ENCODE measurements at regions not wholly inside any gene's neighbourhood (a gene's known extent, or its start where the extent isn't known, plus 50 kb on each side); places are given as distances from the start of the nearest gene placed in this dataset.

- DNase-seq, result no peak
Observed at GRCh38 chr6:1485678-1486077, 96.3 kb downstream of the FOXF2 start.

- DNase-seq, result no peak
Observed at GRCh38 chr6:1486387-1486786, 97.0 kb downstream of the FOXF2 start.

GRCh38 chr6:1487239-1487638 lies 97.9 kb downstream of the FOXF2 start:
- DNase-seq, result no peak

DNA sequence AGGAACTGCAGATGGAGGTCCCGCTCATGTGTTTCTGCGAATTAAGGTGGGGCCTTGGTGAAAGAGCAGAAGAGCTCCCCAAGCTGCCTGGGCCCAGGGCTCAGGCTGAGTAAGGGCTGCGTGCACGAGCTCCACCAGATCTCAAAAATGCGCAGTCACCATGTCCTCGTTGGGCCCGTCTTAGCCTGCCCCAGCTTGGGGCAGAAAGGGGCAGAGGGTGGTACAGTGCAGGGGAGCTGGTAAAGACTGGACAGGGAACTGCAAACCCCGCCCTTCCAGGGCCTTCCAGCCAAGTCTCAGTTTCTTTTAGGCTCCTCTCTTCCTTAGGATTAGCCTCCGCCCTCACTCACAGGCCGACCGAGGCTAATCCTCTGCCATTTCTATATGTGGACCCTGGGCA lies 101.6 kb downstream of the FOXF2 start:
- DNase-seq, result no peak

DNA sequence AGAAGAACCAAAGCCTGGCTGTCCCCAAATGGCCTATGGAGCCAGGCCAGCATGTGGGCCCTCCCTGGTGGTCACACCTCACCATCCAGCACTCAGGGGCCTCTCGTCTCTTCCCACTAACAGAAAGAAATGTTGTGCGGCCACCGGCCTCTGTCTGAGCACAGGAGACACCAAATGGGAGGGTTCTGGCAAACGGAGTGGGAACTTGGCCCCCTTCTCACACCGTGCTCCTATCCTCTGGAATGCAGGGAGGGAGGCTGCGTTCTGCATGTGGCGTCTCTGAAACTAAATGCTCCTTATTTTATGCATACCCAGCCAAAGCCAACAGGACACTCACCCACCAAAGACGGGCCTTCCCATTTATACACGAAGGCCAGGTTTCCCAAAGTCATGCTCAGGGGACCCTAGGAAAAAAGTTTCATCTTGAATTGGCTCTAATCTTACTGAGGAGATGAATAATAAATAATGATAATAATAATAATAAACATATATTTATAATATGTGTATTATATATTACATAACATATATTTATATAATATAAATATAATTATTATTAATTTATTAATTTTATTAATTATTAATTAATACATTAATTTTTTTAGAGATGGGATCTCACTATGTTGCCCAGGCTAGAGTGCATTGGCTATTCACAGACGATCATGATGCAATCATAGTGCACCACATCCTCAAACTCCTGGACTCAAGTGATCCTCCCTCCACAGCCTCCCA lies 102.4 kb downstream of the FOXF2 start:
- DNase-seq, result no peak

GRCh38 chr6:1494671-1495070 lies 105.3 kb downstream of the FOXF2 start:
- DNase-seq, result no peak

GRCh38 chr6:1495344-1495743 lies 106.0 kb downstream of the FOXF2 start:
- no peak for DNase-seq

- DNase-seq, result no peak
Observed at GRCh38 chr6:1496092-1496491, 106.7 kb downstream of the FOXF2 start.

DNA sequence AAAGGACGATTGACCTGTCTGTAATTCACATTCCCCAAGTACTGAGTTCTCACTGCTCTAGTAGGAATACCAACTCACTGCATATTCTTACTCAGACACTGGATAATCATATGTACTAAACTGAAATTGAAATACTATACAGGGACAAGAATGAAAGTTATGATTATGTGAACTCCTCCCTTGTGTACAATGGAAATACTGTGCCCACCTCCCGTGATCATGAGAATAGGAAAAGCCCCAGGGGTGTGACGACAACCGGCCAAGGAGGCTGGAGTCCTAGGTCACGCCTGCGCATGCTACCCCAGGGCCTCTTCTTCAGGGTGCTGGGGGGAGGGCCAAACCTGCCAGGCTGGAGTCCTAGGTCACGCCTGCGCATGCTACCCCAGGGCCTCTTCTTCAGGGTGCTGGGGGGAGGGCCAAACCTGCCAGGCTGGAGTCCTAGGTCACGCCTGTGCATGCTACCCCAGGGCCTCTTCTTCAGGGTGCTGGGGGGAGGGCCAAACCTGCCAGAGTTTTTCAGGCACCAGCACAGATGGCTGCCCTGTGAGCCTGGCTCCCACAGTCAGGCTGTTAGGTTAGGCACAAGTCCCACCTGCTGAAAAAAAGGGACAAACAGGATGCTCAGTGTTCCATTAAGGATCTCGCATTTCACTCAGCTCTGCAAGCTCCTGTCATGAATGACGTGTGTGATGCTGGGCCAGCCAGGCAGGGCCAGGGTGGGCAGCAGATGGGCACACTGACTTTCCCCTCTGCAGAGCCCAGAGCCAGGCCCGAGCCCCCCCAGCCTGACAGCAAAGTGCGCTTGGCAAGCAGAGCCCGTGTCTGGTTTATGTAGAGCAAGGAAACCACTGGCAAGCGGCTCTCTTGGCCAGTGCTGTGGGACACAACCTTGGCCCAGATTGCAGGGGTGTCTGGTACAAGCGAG lies 107.7 kb downstream of the FOXF2 start:
- no peak for DNase-seq

DNA sequence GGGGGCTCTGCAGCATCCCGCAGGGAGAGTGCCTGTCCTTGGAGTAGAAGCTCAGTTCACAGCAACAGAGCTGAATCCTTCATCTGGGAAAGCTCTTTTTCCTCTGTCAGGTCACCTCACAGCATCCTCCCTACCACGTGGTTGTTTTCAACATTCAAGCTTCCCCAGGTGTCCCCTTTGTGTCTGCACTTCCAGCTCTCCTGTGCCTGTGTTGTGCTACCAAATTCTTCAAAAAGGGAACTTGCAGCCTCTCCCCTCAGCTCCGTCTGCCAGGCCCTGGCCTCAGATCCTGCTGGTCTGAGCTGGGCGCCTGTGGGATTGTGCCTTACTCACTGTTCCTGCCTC lies 108.4 kb downstream of the FOXF2 start:
- DNase-seq, result no peak

GRCh38 chr6:1498491-1499113 lies 109.2 kb downstream of the FOXF2 start:
- no peak for DNase-seq

- no peak for DNase-seq
Observed at GRCh38 chr6:1499777-1500176, 109.9 kb upstream of the FOXC1 start.

DNA sequence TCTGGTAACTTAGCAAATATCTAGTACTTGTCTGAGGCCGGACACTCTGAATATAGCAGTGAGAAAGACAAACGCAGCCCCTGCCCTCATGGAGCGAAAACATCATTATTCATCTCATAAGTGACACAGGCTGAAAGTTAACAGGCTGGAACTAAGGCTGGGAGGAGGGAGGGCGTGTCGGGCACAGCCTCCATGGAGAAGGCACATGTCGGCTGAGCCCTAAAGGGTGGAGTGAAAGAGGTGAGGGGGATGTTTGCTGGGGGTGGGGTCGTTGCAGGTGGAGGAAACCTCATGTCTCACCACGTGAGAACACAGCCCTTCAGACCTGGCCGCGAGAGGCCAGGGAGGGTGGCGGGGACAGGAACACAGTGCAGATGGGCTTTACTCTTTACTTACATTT lies 108.8 kb upstream of the FOXC1 start:
- DNase-seq, result no peak

DNA sequence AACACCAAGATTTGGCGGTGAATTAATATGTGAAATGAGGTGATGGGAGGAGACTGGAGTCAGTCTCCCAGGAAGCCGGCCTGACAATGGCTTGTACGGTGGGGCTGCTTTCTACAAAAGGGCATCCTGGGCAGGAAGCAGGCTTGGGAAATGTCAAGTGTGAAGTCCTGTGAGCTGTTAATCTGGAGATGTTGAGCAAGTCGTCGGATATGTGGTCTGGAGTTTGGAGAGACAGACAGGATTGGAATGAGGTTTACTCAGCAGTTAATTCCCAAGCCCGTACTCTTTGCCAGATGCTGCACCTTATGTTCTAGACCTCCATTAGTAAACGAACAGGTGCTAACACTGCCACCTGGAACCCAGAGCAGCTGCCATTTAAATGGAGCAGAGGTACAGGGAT lies 107.7 kb upstream of the FOXC1 start:
- DNase-seq, result no peak

DNA sequence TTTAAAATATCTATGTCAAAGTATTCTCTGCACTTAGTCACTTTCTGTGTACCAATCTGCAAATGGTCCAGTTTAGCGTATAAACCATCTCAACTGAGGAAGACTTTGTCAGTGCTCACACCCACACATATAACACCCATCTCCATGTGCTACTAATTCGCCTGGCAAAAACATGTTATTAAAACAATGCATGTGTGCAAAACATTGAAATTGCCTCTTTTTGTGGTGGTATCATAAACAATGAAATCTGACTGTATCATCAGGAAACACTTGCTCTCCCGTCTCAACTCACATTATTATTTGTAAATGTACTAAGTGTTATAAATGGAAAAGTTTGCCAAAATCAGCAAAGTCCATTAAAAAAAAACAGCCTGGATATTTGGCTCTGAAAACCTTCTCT lies 105.9 kb upstream of the FOXC1 start:
- no peak for DNase-seq

DNA sequence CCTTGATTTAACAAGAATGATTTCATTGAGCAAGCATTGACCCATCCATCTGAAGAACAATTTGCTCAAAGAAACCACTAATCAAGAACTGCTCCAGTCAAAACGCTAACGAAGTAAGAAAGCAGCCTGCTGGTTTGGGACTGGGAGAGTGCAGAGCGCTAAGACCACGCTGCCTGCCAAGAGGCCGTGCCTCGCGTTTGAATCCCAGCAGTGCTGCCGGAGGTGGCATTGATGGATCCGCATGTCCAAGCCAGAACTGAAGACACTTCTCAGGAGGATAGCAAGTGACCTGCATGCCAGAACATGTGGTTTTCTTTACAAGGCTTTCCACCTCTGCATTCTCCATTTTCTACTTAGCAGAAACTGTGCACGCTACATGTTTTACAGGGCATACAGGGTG lies 105.2 kb upstream of the FOXC1 start:
- DNase-seq, result no peak

GRCh38 chr6:1507251-1507650 lies 102.5 kb upstream of the FOXC1 start:
- DNase-seq, result no peak

- DNase-seq, result no peak
Observed at GRCh38 chr6:1509241-1509640, 100.5 kb upstream of the FOXC1 start.

GRCh38 chr6:1510239-1510638 lies 99.5 kb upstream of the FOXC1 start:
- no peak for DNase-seq

DNA sequence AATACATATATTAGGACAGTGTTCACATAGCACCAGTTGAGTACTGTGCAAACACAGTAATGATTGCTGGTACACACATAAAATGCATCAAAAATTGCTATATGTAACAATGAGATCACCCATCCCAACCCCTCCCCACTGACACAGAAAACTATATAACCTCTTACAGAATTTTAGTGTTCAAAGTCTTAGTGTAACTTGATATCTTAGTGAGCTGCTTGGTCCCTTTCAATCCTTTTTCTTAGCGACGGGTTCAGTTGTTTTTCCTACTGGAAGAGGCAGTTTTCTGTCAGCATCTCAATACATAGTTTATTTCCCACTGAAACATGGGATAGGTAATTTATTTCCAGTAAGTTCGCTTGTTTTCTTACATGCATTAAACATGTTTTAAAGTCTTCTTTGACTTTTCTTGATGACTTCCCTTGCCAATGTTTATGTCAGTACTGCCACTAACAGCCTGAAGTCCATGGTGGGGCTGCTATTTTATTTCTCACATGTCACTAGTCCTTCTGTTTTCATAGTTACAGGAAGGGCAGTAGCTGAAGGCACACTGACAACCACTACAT lies 96.4 kb upstream of the FOXC1 start:
- DNase-seq, result no peak

DNA sequence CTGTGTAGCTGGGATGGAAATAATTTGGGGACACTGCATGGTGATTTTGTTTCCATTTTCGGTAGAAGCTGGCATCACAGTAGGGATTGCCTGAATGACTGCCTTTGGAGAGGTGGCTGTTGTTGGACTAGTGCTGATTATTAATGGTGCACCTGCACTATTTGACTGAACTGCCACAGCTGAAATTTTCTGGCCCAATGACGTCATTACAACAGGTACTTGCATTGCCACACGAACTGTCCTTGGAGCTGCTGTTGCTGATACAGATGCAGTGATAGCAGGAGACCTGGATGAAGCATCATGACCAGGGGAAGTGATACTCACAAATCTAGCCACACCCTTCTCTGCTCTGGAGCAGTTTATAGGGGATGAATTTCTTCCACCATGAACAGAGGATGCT lies 95.6 kb upstream of the FOXC1 start:
- no peak for DNase-seq

DNA sequence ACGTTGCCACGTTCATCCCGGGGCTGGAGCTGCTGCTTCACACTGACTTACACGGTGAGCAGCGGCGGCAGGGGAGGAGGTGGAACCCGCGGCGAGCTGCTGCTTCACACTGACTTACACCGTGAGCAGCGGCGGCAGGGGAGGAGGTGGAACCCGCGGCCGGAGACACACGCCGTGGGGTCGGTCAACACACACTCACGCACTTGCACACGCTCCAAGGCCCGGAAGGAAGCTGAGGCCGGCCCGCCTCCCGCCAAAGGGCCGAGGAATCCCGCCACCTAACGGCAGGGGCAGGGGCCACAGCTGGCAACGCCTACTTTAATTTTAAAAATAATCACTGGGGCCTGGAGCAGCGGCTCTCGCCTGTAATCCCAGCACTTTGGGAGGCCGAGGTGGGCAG lies 94.4 kb upstream of the FOXC1 start:
- DNase-seq, result no peak

DNA sequence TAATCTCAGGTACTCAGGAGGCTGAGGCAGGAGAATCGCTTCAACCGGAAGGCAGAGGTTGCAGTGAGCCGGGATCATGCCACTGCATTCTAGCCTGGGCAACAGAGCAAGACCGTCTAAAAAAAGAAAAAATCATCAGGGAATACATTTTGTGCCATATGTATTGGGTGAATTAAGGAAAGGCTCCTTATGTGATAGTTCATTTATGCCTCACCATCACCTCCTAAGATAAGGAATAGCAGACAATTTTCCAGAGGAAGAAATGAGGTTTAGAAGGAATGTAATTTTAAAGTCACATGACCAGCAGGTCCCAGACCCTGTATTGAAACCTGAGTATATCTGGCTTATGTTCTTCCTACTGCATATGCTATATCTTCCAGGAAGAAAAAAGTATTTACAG lies 93.9 kb upstream of the FOXC1 start:
- DNase-seq, result no peak
